GM19397 (cell line): ENCODE measurements at regions not wholly inside any gene's neighbourhood (a gene's known extent, or its start where the extent isn't known, plus 50 kb on each side); places are given as distances from the start of the nearest gene placed in this dataset.

ENCODE experiments used
- ATAC-seq: cut with Tn5 transposase; IDR thresholded peaks from one replicate; pipeline ENCODE4 v1.9.1; 2021; ENCODE audit warnings: mild to moderate bottlenecking, moderate library complexity; ENCODE audit not compliant: unreplicated experiment

DNA sequence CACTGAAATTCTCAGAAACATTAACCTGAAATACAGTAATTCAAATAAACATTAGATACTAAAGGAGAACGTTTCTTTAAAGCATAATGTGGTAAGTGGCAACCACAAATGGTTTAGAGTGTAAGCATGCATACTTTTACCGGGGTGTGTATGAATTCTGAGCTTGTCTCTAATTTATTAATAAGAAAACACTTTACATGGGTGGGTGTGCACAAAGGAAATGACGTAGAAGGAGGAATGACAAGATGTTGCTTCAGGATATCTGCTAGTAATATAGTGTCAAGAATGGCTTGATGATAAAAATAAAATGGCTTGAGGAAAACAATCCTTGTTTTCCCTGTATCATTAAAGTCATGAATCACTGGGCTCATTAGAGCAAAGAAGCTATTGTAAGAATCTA, 92.5 kb downstream of the ARL4A start:
- ATAC-seq: no peak

DNA sequence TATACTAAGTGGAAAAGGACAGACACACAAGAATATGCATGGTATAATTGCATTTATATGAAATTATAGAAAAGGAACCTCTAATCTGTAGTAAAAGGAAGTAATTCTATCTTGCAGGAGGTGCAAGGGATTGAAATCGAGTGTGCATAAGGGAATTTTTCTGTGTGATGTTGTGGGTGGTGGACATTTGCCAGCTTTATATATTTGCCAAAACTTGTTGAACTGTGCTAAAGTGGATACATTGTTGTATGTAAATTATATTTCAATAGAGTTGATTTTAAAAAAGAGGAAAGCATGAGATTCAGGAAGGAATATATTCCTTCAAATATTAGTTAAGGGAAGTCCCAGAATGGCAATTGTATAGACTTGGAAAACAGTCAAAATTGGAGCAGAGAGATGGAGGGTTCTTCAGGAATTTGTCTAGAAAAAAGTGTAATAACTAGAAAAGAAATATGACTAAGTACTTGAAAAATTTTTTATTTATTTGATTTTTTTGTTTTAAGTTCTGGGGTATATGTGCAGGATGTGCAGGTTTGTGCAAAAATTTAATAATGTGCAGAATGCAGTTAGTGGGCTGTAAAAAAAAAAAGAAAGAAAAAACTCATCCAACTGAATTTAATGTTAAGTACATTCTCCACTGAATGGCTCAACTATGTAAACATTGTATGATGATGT, 96.1 kb downstream of the ARL4A start:
- ATAC-seq: no peak

DNA sequence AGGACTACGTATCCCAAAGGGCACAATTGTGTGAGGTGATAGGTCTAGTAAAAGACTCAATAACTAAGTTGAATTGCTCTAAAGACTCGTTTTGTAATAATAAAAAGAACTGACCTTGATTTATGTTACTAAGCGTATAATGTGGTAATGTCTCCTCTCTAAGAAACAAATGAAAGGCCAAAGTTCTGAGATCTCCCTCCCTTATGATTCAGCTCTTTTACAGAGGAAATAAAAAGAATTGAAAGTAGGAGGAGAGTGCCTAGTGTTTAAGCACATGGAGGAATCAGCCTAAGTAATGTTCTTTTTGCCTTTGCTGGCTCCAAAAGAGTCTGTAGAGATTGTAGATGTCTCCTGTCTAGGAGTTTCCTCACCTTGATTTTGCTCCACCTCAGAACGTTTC, 98.0 kb downstream of the ARL4A start:
- ATAC-seq: no peak

DNA sequence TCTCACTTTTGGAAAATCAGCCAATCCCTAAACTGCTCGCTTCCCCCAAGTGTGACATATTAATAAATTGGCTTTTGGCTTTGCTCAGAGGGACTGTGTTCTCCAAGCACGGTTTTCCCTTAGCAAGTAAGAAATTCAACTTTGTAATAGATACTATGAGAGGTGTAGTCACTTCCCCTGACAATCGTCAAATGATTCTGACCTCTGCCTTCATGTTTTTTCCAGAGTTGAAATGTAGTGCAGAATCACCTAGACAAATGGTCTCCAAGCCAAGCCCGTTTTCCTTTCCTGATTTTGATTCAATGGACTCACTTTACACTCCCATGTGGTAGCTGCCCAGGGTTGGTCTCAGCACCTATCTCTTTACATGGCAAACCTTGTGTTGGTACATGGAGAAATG, 99.1 kb downstream of the ARL4A start:
- no peak for ATAC-seq

DNA sequence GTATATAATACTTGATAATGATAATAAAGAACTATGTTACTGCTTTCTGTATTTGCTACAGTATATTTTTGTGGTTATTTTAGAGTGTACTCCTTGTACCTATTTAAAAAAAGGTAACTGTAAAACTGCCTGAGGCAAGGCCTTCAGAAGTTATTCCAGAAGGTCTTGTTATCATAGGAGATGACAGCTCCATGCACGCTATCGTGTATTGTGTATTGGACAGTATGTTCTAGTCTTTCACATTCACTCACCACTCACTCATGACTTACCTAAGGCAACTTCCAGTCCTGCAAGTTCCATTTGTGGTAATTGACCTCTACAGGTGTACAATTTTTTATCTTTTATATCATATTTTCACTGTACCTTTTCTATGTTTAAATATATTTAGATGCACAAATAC, 100.7 kb downstream of the ARL4A start:
- no peak for ATAC-seq

GRCh38 chr7:12788591-12788990, 101.2 kb downstream of the ARL4A start:
- no peak for ATAC-seq

DNA sequence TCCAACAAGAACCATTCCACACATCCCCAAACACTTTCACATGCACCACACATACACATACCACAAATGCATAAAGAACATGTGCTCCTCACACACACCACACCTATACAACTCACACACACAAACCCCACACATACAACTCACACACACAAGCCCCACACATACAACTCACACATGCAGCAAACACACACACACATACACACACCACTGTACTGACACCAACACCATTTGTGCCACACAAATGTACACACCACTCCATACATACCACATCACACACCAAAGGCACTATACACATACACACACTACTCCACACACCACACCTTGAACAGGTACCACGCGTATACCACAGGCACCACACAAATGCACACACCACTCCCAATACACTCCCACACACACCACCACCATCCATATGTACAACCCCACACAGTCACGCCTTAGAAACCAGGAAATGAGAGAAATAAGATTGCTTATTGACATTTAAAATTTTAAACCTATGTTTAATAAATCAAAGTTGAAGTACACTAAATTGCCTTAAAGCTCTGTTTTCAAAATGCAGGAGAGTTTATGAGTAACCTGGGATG, 107.4 kb downstream of the ARL4A start:
- no peak for ATAC-seq

DNA sequence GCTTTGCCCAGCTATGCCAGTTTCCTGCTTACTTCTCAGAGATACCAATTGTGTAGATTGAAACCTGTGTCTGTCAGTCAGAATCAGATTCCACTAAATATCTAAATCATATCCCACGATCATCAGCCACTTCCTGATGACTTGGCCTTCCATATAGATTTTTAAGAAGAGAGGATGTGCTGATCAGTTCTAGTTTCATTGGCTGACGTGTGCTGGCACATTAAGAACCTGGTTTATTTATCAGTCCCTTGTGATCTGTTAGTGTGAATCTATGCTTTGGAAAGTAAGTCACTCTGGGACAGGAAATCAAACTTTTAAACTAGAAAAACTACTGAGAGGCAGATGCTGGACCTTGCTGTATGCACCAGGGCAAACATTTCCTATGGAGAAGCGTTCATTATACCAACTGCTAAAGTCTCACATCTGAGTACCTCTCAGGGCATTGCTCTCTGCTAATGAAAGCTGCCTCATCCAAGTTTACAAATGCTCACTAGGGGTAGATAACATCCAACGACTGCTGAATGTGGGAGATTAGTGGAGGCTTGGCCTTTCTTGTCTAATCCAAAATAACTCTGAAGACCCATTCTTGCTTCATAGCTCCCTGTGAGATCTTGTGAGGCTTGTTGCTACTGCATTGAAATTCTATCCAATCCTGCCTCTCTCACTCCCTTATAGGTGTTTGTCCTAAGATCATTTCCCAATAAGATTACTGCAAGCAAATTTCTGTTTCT, 109.1 kb downstream of the ARL4A start:
- no peak for ATAC-seq

DNA sequence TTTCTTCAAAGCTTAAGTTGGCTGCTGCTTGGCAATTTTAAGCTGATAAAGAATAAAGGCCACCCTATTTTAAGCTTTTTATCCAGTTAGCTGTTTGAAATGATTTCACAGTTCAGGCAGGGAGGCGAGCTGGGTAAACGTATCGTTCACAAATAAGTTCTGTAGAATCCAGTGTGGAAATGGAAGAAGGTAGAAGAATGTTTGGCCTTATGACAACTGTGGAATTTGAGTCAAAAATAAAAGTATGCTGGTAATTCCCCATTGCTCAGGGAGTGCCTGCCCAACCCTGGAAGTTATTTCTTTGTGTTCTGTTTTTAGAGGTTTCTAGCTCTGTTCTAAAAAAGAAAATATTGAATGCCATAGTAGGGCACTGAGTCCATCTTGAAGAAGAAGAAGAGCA, 113.1 kb downstream of the ARL4A start:
- no peak for ATAC-seq

DNA sequence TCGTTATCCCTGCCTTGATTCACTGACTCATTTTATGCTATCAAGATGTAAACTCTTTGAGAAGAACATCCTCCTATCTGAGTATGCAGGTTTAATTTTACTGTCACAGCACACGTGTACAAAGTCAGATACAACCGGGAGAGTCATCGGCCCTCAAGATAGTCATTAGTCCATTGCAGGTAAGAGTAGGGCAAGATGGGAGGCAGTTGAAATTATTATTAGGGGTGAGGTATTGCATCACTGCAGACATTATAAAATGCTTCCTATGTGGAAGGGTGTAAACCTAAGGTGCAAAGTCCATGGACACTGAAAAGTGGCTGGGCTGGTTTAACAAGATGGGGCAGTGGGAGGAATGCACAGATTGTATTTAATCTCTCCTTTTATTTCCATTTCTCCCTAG, 113.7 kb downstream of the ARL4A start:
- no peak for ATAC-seq

GRCh38 chr7:12802070-12802469, 114.6 kb downstream of the ARL4A start:
- ATAC-seq: no peak

DNA sequence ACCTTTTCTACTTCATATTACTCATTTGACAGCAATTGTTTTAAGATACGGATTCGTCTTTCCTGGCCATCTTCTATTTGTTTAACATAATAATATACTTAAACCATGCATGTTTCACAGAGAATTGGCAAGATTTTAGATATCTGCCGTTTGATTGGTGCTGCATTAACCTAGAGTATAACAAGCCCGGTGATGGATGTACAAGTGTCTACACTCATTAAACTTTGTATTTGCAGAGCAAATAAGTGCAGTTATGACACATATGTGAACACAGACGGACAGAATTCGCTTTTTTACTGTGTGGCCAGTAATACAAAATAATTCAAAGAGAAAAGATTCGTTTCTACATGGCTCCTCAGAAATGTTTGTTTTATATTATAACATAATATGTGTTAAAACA, 116.1 kb downstream of the ARL4A start:
- ATAC-seq: no peak

GRCh38 chr7:12805518-12805928, 118.1 kb downstream of the ARL4A start:
- no peak for ATAC-seq

GRCh38 chr7:12805957-12806356, 118.5 kb downstream of the ARL4A start:
- ATAC-seq: no peak

DNA sequence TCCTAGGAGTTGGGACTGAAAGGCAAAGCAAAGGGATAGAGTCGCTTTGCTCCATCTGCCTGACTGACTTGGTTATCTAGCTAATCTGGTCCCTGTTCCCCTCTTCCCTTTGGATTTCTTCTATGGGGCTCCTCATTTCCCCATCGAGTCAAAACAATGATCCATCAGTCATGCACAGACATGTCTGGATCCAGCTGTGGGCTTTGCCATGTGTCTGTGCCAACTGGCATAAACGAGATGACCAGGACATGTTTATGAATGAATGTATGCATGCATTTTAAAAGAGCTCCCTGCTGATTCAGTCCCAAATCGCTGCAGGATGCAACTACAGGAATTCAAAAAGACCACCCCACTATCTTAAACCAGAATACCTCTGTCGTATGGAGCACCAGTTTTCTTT, 122.0 kb downstream of the ARL4A start:
- no peak for ATAC-seq

DNA sequence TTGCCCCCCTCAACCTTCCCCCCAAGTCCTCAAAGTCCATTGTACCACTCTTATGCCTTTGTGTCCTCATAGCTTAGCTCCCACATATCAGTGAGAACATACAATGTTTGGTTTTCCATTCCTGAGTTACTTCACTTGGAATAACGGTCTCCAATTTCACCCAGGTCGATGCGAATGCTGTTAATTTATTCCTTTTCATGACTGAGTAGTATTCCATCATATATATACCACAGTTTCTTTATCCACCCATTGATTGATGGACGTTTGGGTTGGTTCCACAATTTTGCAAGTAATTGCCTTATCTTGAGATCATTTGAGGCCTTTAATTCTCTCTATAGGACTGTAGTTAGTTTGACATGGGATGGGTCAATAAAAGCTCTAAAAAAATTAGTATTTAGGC, 124.7 kb downstream of the ARL4A start:
- ATAC-seq: no peak

GRCh38 chr7:12814107-12814506, 126.7 kb downstream of the ARL4A start:
- ATAC-seq: no peak

DNA sequence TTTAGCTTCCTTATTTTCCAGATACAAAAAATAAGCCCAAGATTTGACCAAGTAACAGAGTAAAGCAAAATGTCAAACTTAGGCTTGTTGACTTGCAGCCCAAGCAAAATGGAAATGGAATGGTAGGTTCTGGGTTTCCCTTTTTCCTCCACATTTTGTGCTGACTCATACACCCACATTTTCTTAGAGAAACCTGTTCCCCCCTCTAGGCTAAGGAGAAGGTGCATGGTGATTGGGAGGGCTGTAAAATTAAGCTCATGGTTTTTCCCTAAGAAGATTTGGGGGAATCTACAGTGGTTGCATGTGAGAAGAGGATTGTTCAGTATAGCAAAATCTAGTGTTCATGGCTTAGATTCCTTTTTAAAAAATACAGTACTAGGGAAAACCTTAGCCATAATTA, 127.4 kb downstream of the ARL4A start:
- no peak for ATAC-seq

DNA sequence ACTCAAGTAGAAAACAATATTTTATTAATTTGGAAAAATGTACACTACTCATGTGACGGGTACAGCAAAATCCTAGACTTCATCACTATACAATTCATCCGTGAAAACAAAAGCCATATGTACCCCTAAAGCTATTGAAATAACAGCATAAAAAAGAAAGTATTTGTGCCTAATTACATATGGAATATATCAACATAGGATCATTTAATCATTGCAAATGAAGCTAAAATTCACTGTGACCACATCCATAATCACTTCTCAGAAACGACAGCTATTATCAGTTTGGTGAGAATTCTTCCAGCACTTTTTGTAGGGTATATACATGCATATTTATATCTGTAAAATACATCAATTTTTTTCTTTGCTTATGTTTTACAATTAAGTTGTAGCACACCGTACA, 128.0 kb downstream of the ARL4A start:
- ATAC-seq: no peak

DNA sequence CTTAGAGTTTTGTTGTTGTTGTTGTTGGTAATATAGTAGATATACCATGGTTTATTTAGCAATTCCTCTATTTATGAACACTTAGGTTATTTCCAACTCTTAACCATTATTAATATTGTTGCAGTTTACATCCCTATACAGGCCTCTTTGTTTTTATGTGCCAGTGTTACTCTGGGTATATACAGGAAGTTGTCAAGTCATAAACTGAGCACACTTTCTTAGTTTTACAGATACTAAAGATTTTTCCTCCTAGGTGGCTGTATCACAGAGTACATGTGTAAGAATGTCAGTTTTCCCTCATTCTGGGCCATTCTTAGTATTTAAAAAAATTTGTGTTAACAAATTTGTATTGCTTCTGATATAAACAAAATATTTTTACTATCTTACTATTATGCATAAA, 128.4 kb downstream of the ARL4A start:
- no peak for ATAC-seq

- no peak for ATAC-seq
Observed at GRCh38 chr7:12820777-12821176, 133.3 kb downstream of the ARL4A start.

DNA sequence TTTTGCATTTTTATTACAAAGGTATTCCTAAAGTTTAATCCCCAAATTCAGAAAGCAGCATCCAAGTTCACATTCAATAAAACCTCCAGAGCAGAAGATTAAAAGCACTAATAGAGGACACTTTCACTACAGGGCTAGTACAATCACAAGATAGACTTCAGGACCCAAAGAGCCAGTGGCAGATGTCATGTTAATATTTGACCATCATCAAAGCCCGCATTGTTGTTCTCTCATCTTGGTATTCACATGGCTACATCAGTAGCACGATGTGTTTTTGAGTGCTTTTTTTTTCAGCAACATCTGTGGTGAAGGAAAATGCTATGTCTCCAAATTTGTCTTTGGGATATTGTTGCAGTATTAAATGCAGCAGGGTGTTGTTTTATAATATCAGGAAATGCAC, 134.3 kb downstream of the ARL4A start:
- ATAC-seq: no peak
